GM21786 (cell line): ENCODE measurements at regions not wholly inside any gene's neighbourhood (a gene's known extent, or its start where the extent isn't known, plus 50 kb on each side); places are given as distances from the start of the nearest gene placed in this dataset.
"Not testable (repeated sequence)": the region's sequence is repeated elsewhere in the genome, so short reads cannot be mapped to it uniquely, and the experiment has no call there.

Source experiments
- ATAC-seq: cut with Tn5 transposase; IDR thresholded peaks from one replicate; pipeline ENCODE4 v1.9.1; 2021; ENCODE audit not compliant: unreplicated experiment

DNA sequence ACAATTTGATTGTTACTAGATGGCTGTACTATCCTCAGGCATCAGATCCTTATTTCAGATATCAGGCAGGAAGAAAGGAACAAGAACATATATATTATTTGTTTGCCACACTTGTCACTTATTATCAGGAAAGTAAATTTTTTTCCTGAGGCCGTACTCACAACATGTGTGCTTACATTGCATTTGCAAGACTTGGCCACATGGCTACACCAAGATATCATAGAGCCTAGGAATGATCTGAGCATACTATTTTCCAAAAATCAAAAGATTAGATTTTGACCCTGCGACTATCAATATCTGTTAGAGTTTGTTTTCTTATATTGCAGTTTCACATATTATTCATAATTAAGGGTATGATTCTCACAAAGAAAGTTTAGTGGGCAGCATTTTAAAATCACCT lies 426.2 kb upstream of the BCHE start:
- ATAC-seq, result no peak

DNA sequence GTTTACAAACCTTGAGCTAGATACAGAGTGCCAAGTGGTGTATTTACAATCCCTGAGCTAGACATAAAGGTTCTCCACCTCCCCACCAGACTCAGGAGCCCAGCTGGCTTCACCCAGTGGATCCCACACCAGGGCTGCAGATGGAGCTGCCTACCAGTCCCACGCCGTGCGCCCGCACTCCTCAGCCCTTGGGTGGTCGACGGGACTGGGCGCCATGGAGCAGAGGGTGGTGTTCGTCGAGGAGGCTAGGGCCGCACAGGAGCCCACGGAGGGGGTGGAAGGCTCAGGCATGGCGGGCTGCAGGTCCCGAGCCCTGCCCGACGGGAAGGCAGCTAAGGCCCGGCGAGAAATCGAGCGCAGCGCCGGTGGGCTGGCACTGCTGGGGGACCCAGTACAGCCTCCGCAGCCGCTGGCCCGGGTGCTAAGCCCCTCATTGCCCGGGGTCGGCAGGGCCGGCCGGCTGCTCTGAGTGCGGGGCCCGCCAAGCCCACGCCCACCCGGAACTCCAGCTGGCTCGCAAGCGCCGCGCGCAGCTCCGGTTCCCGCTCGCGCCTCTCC lies 421.1 kb upstream of the BCHE start:
- not testable (repeated sequence) for ATAC-seq

DNA sequence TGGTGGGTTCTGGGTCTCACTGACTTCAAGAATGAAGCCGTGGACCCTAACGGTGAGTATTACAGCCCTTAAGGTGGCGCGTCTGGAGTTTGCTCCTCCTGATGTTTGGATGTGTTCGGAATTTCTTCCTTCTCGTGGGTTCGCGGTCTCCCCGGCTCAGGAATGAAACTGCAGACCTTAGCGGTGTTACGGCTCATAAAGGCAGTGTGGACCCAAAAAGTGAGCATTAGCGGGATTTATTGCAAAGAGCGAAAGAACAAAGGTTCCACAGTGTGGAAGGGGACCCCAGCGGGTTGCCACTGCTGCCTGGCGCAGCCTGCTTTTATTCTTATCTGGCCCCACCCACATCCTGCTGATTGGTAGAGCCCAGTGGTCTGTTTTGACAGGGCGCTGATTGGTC lies 420.5 kb upstream of the BCHE start:
- ATAC-seq, result no peak

DNA sequence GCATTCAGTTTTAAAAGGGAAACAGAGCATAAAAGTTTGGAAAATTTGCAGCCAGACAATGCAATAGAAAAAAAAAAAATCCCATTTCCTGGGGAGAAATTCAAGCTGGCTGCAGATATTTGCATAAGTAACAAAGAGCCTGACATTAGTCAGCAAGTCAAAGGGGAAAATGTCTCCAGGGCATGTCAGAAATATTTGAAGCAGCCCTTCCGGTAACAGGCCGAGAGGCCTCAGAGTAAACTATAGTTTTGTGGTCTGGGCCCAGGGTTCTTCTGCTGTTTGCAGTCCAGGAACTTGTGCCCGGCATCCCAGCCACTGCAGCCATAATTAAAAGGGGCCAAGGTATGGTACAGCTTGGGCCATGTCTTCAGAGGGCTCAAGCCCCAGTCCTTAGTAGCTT lies 411.6 kb upstream of the BCHE start:
- no peak for ATAC-seq

DNA sequence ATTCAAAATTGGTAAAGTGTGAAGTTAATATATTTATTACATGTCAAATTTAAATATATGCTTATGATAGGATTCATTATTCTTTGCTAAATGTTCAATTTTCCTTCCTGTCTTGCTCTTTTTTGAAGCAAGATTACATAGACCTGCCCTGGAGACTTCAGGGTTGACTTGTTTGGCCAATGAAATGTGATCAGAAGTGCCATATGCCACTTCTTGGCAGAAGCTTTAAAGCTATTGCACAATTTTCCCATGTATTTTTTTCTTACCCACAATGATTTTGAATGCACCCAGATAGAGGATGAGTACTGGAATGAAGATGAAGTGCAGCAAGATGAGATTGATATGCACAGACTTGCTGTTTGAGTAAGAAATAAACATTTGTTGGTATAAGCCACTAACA lies 406.3 kb upstream of the BCHE start:
- no peak for ATAC-seq

DNA sequence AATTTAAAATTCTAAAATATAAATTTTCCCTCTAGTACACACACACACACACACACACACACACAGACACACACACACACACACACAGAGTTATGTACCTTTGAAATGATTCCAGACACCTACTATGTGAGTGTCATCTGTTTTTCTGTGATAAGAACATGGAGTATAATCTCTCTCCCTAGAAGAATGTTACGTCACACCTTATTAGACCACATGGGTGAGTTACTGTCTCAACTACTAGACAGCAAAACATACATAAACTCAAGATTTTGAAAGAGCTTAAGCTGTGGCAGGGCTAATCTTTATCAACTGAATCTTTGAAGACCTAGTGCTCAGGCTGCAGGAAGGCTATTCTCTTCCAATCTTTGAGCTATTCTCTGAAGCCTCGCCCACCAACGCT lies 385.9 kb upstream of the BCHE start:
- no peak for ATAC-seq

DNA sequence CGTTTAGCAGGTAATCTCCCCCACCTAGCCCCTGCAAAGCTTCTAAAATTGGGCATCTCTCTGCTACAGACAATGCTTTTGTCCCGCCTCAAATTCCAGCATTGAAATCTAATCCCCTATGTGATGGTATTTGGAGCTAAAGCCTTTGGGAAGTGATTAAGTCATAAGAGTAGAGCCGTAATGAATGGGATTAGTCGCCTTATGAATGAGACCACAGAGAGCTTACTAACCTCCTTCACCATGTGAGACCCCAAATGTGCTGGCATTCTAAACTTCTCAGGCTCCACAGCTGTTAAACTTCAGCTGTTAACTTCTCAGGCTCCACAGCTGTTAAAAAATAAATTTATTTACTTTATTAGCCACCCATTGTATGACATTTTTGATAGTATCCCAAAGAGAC lies 374.2 kb upstream of the BCHE start:
- ATAC-seq, result no peak

DNA sequence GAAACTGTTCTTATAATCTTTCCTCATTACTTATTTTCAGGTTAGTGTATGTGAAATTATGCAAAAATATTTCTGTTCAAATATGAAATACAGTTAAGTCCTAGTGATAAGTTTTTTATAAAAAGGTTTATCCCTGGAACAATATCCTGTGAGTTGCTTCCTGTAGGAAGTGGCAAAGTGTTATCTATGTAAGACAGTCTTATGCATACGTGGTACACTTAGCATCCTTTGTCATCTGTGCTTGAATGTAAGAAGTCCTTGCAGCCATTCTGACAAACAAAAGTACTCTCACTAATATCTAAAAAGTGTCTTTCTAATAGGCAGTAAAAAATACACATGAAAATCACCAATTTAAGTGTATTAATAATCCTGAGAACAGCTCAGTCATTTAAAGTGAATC lies 372.5 kb upstream of the BCHE start:
- ATAC-seq, result no peak

DNA sequence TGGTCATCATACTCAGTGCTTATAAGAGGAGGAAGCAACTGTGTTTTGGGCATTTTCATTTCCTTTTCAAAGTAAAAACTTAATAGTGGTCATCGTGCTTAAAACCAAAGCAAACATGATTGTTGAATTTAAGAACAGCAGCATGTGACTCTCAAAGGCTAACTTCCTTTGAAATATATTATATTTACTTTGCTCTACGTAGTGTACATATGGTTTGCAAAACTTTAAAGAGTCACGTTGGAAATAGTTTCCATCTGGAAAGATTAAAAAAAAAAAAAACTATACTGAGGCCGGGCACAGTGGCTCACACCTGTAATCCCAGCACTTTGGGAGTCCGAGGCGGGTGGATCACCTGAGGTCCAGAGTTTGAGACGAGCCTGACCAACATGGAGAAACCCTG lies 367.9 kb upstream of the BCHE start:
- ATAC-seq, result no peak

DNA sequence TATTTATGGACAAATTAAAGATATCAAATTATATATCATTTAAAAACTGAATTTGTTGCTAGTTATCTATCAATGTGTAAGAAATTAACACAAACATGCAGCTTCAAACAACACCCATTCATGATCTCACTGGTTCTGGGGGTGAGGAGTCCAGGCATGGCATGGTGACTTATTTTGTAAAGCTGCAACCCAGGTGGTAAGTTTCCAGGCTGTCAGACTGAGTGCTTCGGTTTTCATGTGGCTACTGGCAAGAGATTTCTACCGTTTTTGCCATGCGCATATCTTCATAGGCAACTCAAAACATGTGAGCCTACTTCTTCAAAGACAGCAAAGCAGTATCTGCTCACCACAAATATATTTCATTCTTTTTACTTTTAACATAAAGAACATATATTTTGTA lies 364.3 kb upstream of the BCHE start:
- ATAC-seq, result no peak

DNA sequence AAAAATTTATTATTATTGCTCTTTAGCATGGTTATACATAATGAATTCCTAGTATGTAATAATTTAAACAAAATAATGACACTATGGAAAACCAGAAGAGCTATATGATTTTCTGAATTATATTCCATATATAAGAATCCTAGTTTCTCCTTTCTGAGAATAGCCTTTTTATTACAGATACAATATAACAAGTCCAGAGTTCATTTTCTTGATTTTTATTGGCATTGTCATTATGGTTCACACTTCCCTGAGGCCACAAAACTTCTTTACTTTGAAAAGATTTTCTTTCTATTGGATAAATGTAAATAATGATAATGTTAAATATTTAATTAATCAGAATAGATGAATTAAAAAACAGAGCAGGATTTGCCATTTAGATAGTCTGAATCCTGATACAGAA lies 362.3 kb upstream of the BCHE start:
- no peak for ATAC-seq

DNA sequence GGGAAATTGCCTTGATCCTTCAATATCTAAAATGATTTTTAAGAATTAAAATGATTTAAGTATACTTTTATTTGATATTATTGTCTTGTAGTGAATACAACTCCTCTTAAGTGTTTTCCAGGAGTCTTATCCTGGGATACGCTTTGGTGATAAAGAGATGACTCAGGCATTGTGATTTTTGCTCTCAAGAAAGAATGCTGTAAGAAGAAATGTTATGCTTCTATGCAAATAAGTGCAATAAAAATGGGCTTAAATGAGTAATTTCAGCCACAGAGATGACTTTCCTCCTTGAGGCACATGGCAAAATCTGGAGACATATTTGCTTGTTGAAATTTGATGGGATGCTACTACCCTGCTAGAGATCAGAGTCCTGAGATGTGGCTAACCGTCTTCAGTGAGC lies 358.6 kb upstream of the BCHE start:
- no peak for ATAC-seq

DNA sequence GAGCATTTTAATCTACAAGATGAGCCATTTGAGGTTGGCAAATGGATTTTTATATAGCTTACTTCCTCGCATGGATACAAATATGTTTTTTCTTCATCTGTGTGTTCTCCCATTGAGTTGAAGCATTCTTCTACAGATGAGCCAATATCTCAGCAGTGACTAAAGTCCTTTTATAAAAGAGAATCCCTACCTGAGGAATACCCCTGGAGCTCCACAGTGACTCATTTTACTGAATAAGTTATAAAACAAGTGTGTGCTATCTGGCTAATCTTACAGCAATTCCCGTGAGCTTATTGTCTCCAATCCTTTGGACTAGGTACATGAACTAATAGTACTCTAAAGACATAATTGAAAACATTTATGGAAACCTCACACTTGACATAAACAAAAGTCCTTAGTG lies 354.2 kb upstream of the BCHE start:
- no peak for ATAC-seq

DNA sequence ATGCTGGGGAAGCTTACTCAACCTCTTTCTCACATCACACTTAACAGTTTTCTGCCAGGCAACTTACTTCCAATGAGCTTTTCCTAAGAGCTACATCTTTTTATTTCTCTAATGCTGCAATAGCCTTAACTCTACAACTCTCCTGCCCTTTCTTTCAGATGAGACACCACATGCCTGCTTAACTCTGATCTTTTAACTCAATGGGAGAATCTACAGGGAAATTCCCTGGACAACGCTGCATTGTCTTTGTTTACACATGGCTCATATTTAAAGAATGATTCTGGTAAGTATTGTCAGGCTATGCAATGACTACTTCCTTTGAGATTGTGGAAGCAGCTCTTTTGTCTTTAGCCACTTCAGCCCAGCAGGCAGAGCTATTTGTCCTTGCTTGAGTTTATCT lies 353.1 kb upstream of the BCHE start:
- ATAC-seq, result no peak

DNA sequence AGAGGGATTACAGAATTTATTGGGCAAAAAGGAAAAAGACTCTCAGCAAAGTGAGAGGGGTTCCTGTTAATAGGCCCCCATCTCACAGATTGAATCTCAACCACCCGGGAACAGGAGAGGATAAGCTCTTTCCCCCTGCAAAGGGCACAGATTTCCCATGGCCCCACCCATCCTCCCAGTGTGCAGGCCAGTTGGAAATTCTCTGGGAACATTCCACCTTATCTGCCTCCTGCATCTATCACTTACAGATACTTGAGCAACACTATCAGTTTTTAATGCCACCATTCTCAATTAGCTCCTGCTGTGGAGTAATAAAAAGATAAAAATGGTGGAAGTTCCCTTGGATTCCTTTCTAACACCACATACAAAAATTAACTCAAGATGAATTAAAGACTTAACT lies 350.0 kb upstream of the BCHE start:
- no peak for ATAC-seq

DNA sequence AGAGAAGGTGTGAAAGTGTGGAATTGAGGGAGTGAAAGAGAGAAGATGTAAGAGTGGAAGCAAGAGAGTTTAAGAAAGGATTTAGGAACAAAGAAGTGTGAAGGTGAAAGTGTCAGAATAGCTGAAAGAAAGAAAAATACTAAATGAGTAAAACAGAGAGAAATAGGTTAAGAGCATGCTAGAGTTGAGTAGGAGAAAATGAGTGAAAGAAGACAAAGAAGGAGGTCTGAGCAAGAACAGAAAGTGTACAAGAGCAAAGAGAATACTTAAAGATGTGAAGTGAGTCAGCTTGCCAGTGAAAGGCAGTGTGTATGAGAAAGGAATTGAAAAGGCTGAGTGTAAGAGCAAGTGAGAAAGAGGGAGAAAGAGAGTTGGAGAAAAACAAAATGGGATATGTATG lies 348.8 kb upstream of the BCHE start:
- no peak for ATAC-seq

DNA sequence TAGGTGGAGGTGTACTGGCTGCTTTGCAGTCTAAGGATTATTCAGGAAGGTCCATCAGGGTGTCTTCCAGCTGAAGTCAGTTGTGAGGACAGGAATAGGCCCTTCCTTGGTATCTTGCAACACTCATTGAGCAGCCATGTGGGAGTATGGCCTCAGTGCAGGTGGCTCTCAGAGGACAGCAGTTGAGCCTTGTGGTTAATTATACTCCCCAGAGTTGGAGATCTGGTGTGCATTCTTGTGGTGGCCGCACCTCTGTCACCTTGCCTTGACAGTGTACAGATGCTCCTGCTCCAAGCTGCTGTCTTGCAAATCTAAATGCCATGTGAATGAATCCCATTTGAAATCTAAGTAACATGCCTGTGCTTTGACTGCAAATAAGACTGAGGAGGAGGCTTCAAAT lies 339.9 kb upstream of the BCHE start:
- no peak for ATAC-seq

DNA sequence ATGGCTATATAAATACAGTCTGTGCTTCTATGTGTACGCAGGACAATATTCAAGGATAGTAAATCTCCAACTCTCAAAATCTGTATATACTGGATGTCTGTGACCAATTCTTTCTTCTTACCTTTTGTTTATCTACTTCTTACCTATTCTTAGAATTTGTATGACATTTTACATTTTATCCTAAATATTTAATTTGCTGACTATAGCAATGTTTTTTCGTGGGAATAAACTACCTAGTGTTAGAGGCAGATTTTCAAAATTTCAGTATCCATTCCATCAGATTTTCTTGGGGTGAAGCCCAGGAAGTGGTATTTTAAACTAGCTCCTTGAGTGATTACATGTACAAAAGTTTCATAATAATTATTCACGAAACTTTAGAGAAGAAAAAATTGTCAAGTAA lies 334.5 kb upstream of the BCHE start:
- ATAC-seq, result no peak

DNA sequence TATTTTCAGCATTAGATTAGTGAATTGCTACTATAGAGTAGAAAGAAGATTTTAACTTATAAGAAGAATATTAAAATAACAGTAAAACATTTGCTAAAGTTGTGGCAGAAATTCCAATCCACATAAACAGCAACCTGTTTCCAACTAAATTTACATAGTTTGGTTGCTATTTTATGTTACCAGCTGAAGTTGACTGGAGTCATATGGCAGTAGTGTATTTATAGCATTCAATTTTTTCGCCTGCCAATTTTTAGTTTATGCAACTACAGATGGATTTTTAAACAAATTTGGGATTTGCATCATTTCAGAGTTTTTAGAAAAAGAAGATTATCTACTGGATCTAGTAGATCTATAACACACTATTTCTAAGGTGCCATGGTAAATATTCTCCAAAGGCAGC lies 332.5 kb upstream of the BCHE start:
- ATAC-seq, result no peak

DNA sequence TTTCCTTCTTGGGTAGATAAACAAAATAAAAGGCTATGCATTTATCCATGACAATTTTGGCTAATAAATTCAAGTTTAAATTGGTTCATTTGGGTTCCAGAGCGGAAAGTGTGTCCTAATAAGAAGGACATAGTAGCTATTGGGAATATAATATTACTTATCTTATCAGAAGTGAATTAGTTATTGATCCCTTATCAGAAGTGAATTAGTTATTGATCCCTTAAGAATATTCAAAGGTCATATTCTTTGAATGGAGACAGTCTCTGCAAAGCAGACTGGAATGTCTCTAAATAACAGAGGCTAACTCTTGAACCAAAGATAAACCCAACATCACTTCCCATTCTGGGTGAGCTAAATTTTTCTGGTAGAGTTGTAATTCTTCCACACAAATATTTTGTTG lies 290.7 kb upstream of the BCHE start:
- ATAC-seq, result no peak

DNA sequence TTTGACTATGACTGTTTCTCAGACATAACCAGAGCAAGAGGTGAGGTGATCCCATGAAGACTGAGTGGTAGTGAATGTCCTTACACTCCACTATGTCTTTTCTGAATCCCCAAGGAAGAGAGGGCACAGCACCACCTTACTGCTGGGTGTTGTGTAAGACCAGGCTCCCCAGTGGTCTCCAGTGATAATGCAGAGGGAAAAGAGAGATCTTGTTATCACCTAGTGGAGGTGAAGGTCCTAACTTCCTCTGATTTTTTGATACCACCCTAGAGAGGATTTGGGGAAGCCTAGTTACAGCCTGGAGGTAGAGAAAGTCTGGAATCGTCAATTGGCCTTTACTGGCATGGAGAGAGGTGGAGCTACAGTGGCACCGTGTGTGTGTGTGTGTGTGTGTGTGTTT lies 288.0 kb upstream of the BCHE start:
- ATAC-seq, result no peak

DNA sequence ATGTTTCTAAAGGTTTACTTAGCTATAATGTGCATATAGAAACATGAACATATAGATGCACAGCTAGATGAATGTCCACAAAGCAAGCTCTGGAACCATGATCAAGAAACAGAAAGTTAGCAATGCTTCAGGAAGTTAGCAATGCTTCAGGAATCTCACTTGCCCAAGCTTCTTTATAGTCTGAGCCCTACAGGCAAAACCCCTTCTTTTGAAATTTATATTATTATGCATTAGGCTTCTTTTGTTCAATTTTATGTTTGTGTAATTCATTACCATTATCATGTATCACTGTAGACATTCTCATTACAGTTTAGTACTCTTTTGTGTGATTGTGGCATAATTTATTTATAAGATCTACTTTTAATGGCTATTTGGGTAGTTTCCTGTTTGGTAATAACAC lies 286.4 kb upstream of the BCHE start:
- no peak for ATAC-seq

DNA sequence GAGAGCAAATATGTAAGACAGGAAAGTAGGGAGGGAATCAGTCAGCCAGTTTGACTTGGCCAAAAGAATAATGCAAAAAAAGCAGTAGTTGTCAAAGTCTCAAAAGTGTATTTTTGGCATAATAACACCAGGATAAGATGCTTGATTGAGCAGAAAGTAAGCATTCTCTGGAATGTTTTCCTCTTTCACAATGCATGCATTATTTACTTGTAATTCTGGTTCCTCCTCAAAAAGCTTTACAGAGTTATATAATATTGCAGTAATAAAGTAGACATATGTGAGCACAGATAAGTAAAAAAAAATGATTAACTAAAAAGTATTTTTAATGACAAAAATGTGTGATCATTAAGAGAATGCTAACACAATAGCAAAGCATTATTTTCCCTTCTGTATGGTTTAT lies 285.9 kb upstream of the BCHE start:
- no peak for ATAC-seq

DNA sequence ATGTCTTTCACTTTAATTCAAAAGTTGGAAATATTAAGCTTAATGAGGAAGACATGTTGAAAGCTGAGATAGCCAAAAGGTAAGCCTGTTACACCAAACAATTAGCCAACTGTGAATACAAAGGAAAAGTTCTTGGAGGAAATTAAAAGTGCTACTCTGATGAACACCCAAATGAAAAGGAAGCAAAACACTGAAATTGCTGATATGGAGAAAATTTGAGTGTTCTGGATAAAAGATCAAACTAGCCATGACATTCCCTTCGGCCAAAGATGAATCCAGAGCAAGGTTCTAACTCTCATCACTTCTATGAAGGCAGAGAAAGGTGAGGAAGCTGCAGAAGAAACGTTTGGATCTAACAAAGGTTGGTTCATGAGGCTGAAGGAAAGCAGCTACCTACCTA lies 280.8 kb upstream of the BCHE start:
- no peak for ATAC-seq
